HG03575 (cell line): ENCODE measurements at regions not wholly inside any gene's neighbourhood (a gene's known extent, or its start where the extent isn't known, plus 50 kb on each side); places are given as distances from the start of the nearest gene placed in this dataset.
A peak's percentile ranks its signal among the peaks of the same experiment; 100 is the strongest.

ENCODE experiments used
- ATAC-seq: cut with Tn5 transposase; IDR thresholded peaks from one replicate; pipeline ENCODE4 v1.9.1; 2021; ENCODE audit not compliant: unreplicated experiment, insufficient number of reproducible peaks, low FRiP score; ENCODE audit errors: extremely low read depth

DNA sequence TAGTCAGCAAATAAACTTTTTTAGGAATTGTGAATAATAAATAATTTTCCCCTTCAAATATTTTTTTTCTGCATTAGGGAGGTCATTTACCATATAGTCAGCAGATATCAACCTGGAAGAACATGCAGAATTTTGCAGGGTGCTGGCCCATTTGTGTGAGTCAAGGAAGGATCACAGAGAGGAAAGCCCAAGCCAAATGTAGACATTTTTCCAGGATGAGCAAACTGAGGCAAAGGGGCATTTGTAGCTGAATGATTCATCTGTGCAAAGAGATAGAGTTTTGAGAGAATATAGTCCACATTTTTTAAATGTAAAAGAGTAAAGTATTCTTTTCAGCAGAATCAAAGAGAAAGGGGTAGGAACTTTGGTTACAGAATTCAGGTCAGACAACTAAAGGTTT, 555.5 kb upstream of the MARCKS start:
- no peak for ATAC-seq

DNA sequence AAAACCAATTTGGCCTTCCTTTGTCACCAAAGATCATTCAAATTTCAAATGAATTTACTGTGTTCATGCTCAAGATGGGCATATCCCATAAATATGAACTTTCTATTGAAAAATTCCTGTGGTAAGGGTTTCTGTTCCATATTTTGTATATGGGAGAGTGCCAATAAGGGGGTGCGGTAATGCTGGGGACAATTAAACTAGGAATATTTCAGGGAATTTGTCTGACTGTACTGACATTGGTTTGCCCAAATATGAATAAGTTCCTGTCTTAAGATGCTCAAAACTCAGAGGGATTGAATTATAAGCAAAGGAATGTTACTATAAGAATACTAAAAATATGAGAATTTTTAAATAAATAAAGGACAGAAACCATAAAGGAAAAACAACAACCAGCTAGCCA, 553.0 kb upstream of the MARCKS start:
- ATAC-seq = no peak

DNA sequence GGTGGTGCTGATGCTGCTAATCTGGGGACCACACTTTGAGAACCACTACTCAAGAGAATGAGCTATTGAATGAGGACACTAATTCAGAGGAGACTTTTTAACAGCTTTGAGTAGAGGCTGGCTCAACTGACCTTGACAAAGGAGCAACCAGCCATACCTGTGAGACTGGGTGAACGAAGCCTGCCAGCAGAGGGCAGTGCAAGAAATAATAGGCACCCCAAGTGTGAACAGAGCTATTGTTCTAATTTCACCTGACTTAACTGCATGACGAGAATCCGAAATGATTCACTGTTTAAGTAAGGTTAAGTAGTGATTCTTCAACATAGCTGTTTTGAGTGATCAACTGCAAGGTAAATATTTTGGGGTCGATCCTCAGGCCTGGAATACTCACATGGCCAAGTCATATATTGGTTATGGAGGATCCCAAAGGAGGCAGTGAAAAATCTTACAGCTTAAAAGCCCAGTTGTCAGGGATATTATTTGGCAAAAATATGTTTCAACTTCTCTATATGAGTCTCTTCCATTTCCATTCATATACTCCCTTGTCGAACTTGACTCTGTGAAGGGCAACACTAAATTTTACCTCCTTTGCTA, 550.5 kb upstream of the MARCKS start:
- peak; percentile 77 for ATAC-seq

DNA sequence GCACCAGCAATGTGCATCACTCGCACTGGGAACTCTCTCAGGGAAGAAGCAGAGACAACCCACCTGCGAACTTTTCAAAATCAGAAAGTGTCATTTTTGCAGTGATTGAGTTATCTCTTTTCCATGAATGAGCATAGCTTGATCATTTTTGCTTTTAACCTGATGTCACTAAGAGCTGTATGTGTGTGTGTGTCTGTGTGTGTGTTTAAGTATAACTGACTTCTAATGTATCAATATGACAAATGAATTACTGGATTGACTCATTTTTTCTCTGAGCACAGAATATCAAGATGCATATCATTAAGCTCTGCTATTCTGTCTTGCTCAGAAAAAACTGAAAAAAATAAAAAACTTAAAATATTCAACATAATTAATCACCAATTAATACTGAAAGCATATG, 548.9 kb upstream of the MARCKS start:
- no peak for ATAC-seq

DNA sequence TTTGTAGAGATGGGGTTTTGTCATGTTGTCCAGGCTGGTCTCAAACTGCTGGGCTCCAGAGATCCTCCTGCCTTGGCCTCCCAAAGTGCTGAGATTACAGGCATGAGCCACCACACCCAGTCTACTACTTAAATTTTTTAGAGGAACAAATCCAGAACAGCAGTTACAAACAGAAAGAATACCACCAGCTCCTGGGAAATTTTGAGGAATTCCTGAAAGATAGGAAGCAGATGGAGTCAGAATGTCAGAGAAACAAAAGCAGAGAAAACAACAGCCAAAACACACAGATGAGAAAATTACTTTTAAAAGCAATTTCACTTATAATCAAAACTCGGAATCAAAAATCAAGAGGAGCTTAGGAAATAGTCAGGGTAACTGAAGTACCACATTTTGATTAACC, 543.3 kb upstream of the MARCKS start:
- no peak for ATAC-seq

DNA sequence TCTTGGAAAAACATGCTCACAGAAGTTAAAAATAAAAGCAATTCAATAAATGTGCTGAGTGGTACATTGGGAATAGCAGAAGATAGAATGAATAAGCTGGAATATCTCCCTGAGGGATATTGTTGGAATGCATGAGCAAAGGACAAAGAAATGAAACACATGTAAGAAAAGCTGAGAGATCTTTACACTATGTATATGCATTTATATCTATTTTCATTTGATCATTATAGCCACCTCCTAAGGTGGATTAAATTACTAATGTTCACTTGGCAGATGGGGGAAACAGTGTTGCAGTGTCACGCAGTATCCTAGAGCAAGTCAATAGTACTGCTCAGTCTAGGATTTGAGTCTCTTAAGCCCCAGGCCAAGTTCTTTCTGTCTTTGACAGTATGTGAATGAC, 542.0 kb upstream of the MARCKS start:
- ATAC-seq = no peak

DNA sequence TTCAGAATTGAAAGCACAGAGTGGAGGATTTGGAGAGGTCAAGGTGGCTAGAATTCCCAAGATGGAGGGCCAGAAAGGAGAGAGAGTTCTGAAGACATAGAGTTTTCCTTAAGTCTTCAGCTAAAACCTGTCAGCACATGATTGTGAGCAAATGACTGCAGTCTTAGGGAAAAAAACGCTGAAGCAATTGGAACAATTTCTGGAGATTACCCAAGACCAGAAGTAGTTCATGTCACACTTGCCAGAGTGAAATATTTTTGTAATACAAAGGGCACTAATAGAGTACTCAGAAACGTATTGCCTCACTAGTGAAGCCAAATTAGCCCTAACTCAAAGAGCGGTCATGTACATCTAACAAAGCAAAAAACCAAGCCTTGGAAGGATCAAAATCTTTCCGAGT, 541.3 kb upstream of the MARCKS start:
- ATAC-seq = no peak

DNA sequence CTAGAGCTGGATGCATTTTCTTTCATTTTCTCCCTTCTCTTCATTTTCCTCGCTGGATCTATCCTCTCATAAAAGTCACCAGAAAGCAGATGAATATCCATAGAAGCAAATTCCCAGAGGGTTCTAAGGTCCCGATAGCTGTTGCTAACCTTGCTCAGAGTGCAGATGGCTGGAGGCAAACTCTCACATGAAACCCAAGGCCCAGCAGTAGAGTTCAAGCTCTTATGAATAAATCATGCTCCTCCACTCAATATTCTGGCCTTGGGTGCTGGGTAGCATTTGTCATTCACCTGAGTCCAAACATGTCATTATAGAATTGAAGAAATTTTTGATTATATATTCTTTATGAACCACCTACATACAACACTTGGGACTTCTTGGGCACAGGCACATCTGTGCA, 539.7 kb upstream of the MARCKS start:
- ATAC-seq = no peak

DNA sequence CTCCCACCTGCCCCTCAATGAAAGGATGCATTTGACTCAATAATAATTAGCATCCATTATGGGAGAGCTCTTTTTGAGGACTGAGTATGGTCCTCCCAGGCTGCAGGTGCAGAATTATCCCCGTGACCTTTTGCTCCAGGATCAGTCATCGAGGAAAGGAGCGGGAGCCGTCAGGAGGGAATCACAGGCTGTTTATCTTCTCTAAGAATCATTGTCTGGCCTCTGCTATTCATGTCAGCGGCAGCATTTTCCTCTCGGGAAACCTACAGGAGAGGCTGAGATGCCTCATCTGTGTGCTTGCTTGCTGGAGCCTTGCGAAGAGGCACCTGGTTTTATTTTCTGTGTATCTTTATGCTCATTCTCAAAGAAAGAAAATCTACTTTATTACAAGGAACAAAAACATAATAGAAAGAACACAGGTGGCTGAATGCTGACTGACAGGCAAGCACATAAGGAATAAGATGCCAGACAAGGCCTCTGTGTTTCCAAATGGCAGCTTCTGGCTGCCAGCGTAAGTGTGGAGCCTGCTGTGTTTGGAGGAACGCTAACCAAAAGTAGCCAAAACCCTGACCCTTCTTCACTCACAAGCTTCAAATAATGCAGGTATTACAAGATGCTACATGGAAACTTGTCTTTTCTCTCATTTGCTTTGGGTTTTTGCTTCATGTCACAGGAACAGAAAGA, 539.1 kb upstream of the MARCKS start:
- ATAC-seq = no peak

DNA sequence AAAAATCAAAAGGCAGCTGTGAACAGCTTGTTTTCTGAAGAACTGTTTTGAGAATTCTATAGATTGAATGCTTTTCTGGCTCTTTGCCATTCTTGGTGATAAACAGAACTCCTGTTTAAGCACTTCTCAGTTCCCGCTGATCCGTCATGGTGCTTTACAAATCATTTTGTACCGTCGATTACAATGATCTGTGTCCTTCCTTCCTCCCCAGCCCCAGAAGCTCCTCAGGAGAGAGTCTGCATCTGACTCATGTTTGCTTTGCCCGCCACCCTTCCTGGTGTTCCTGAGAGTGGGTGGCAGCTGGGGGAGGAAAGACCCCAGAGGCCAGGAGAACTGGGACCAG, 538.6 kb upstream of the MARCKS start:
- ATAC-seq = no peak

DNA sequence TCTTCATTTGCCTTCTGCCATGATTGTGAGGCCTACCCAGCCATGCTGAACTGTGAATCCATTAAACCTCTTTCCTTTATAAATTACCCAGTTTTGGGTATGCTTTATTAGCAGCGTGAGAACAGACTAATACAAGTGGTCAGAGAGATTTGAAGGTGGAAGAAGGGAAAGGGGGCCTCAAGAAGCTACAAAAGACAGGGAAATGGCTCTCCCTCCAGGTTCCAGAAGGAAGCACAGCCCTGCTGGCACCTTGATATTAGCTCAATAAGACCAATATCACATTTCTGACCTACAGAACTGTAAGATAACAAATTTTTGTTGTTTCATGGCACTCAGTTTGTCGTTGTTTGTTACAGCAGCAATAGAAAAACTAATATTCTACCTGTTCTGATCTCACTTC, 536.5 kb upstream of the MARCKS start:
- ATAC-seq = no peak

DNA sequence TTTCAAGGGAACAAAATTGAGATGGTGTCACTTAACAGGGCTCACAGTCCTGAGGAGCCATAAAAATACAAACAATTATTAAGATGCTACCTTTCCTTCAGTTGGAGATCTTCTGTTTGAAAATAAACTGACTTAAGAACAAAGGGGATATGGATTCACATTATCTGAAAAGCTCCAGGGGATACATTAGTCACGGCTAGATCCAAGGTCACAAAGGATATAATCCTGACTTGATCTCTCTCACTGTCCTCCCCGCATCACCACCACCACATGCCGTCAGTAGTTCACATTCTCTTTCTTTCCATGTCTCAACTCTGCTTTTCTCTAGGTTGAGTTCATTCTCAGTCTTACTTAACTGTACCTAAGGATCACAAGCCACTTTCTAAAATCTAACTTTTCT, 530.4 kb upstream of the MARCKS start:
- no peak for ATAC-seq

DNA sequence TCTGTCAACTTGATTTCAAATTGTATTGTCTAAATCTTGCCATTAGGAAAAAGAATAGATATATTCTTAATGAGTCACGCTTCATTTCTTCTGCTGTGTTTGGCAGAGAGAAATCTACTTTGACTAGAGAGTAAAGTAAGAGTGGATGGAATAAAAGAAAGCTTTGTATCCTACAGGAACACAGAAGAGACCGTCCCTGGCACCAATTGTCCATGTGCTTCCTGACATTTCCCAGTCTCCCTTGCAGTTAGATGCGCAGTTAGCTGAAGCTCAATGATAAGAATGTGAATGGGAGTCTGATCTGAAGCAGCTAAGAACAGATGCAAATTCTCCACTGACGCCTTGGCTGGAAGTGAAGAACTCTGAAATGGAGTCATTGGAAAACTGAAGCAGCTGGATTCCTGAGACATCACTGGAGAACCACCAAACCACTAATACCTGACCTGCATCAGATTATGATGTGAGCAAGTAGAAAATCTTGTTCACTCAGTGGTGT, 528.2 kb upstream of the MARCKS start:
- no peak for ATAC-seq

DNA sequence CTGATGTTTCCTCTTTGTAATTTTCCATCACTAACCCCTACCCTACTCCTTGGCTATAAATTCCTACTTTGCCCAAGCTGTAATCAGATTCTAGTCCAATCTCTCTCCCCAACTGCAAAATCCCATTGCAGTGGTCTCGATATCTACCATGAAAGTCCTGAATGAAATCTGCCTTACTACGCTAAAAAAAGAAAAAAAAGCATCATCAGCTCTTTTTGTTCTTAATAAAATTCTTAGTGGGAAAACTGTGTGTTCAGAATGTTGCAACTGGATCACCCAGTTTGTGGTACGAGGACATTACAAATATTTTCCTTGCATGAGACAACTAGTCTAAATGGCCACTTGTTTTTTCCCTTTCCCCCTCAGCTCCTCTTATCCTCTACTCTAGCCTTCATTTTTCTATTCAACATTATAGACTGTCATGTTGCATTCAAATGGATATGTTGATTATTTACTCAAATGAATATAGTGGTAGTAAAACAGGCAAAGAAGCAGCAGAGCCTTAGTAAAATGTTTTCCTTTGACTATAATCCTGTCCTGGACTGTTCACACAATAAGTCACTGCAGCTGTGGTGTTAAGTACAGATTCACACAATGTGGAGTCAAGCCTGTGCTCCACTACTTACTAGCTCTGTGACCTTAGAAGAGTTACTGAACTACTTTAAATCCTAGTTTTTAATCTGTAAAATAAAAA, 527.1 kb upstream of the MARCKS start:
- no peak for ATAC-seq

DNA sequence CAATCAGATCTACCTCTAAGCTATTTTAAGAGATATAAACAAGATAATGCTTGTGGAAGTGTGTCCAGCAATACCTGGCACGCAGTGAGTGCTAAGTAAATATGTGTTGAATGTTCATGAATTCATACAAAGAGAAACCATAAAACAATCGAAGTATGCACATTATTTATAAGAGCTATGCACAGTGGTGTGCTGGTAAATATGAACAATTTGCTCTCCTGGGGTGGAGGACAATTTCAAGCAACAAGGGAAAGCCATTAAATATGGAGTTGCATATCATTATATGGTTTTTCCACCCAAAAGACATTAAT, 526.6 kb upstream of the MARCKS start:
- no peak for ATAC-seq

DNA sequence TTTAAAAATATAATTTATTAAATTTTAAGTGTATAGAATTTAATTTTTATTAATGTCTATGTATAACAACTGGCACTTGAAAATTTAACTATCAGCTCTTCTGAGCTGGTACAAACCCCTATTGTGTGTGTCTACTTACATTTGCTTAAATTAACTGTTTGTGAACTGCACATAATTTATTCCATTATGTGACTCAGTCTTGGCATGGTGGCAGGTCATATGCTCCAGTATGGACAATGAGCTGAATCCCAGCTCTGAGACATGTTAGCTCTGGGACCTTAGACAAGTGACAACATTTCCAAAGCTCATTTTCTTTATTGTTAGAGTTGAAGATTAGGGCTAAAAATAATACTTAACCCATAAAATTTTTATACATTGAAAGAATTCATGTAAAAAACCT, 526.1 kb upstream of the MARCKS start:
- no peak for ATAC-seq

DNA sequence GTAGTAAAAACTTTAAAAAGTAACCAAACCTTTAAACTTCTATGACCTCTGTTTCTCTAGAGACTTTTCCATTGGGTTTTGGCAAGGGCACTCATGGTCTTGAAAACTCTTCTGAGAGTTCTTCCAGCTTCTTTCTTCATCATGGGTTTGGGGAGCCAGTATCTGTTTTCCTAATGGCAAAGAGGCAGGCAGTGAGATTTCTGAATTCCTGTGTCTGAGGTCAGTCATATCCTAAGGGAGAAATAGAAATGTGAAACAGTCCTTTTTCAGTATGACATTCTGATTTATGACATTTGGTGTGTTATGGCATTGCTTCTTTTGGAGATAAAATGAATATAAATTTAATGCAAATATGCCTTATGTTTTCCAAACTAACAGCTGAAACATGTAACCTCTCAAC, 518.5 kb upstream of the MARCKS start:
- no peak for ATAC-seq

DNA sequence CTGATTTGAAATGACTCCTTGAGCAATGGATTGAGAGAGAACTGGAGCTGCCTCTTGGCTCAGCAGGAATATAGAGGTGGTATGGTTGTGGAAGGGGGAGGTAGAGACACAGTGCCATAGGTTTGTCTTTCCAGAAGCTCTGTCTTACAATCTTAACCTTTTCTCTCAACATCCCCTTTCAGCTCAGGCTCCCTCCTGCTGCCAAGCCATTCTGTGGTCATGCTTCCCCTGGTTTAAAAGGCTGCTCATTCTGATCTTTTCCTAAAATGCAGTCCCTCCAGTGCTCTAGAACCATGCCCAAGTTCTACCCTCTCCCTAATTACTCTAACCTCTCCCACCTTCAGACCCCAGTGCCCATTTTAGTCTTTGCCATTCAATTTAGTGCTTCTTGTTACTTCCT, 517.9 kb upstream of the MARCKS start:
- ATAC-seq = no peak

DNA sequence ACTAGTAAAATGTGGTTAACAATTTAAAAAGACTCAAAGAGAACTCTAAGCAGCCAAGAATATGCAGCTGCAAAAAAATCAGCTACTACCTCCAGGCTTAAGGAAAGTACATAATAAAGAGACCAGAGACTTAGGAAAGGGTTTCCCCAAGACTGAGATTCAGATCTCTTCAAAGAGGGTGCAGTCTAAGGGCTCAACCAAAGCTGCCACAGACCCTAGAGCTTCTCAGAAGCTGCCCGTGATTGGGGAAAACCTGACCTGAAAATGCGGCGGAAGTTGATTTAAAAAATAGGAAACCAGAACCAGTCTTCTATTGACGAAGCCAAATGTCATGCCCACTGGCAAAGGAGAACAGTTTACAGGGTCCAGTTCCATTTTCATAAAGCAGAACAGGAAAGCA, 516.8 kb upstream of the MARCKS start:
- no peak for ATAC-seq

DNA sequence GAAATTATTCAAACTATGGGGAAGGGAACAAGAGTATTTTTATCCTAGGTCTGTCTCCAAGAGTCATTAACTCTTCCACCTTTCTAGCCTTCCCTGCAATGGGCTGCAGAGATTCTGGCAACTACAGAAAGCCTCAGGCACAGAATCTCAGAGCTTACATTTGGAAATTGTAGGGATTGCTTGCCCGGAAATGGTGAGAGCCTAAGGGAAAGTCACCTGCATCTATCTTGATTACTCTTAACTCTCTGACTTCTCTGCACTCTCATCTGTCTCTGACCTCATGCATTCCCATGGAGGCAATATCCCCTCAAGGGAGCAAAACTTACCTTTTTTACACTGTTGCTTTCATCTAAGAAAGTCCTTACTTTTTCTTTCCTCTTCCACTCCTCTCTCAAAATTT, 513.2 kb upstream of the MARCKS start:
- ATAC-seq = no peak

DNA sequence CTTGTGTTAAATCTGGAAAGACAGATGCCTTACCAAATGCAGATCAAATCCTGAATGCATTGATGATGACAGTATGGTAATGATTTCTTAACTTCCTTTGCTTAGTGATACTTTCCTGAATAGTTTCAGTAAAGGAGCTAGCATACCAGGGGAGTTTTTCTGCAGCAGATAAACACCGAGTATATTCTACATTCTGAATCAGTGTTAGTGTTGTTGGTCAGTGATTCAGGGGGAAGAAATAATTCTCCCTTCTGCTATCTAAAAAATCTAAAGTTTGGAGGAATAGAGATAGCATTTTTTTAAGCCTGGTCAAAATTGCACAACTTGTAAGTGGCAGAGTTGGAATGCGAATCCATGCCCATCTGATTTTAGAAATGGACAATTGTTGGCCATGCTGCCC, 512.2 kb upstream of the MARCKS start:
- no peak for ATAC-seq
